Endothelial cell of umbilical vein (primary cell): ENCODE measurements at regions not wholly inside any gene's neighbourhood (a gene's known extent, or its start where the extent isn't known, plus 50 kb on each side); places are given as distances from the start of the nearest gene placed in this dataset.

Source experiments
- BruUV-seq: library from RNA; stranded (reverse); fragments of 400-500 nt; replicated peaks from 2 replicates; lab custom pipeline; 2021; lab: Mats Ljungman, UMichigan
- CTCF ChIA-PET: fragments of 300-600, 350-600 bp; sonication (Branson Sonifier 250); formaldehyde crosslinking; loops from one replicate; lab custom pipeline; 2021; ENCODE audit warnings: antibody characterized with exemption, inconsistent platforms; lab: Charles Lee
- POLR2A ChIA-PET: fragments of 300-600, 350-600 bp; sonication (Branson Sonifier 250); formaldehyde crosslinking; loops from one replicate; lab custom pipeline; 2021; ENCODE audit warnings: antibody characterized with exemption, inconsistent platforms; lab: Charles Lee
- DNase-seq: peaks from one replicate; pipeline ENCODE4 v3.0.0-alpha.2; 2011; ENCODE audit warnings: low read depth, low spot score
- FAIRE-seq: peaks from 2 replicates; lab custom pipeline; 2011; peaks lifted over from hg19 to GRCh38; lab: Jason Lieb, UNC
- H2AFZ ChIP-seq: 2 replicates; pipeline ENCODE4 v1.6.0; 2012; ENCODE audit warnings: low read depth, low read length, control low read depth, inconsistent platforms
- H3K27ac ChIP-seq: 2 replicates; pipeline ENCODE4 v1.5.1; 2011; ENCODE audit warnings: low read depth, mild to moderate bottlenecking, control low read depth, low read length, moderate library complexity; ENCODE audit not compliant: insufficient read depth
- H3K27me3 ChIP-seq, 2 experiments: 2 replicates each; pipeline versions ENCODE4 v1.6.0 to v1.6.1; 2011; ENCODE audit warnings: low read length in 2 of 2, mixed read lengths in 1 of 2; ENCODE audit not compliant: control insufficient read depth in 2 of 2, insufficient read depth in 2 of 2
- H3K36me3 ChIP-seq, 2 experiments: 2 replicates in 1 of 2; 3 replicates in 1 of 2; pipeline ENCODE4 v1.5.1; 2011; ENCODE audit warnings: low read length in 2 of 2, mild to moderate bottlenecking in 1 of 2, moderate library complexity in 1 of 2; ENCODE audit not compliant: control insufficient read depth in 2 of 2, insufficient read depth in 2 of 2; ENCODE audit errors: extremely low read depth in 1 of 2
- H3K4me1 ChIP-seq: 3 replicates; pipeline ENCODE4 v1.5.1; 2011; ENCODE audit warnings: mild to moderate bottlenecking, low read length; ENCODE audit not compliant: control insufficient read depth, insufficient read depth; ENCODE audit errors: extremely low read depth
- H3K4me2 ChIP-seq: 2 replicates; pipeline ENCODE4 v1.6.1; 2011; ENCODE audit warnings: low read length, control low read depth, mixed read lengths; ENCODE audit not compliant: insufficient read depth
- H3K4me3 ChIP-seq, 3 experiments: fragments of 200-600 bp in 1 of 3; sonication (generic), shearing (Covaris generic) in 1 of 3; replicated peaks in 1 of 3; 2 replicates each; pipeline ENCODE4 v1.5.1; 2011 to 2016; ENCODE audit warnings: control low read depth in 3 of 3, low read length in 3 of 3, mild to moderate bottlenecking in 2 of 3, inconsistent platforms in 1 of 3, low read depth in 1 of 3, moderate library complexity in 1 of 3; ENCODE audit not compliant: insufficient read depth in 1 of 3
- H3K79me2 ChIP-seq: 2 replicates; pipeline ENCODE4 v1.6.0; 2012; ENCODE audit warnings: low read length, inconsistent platforms; ENCODE audit not compliant: control insufficient read depth, insufficient read depth
- H3K9ac ChIP-seq: replicated peaks from 2 replicates; pipeline ENCODE3; 2011; ENCODE audit warnings: low read length, control low read depth; ENCODE audit not compliant: insufficient read depth; ENCODE audit errors: extremely low read depth
- H3K9me1 ChIP-seq: replicated peaks from 3 replicates; pipeline ENCODE4 v1.6.0; 2011; ENCODE audit warnings: mild to moderate bottlenecking, low read length; ENCODE audit not compliant: control insufficient read depth, insufficient read depth; ENCODE audit errors: extremely low read depth
- H3K9me3 ChIP-seq: replicated peaks from 2 replicates; pipeline ENCODE4 v1.5.1; 2012; ENCODE audit warnings: low read length, inconsistent platforms; ENCODE audit not compliant: control insufficient read depth, insufficient read depth
- H4K20me1 ChIP-seq: replicated peaks from 2 replicates; pipeline ENCODE3; 2011; ENCODE audit warnings: mild to moderate bottlenecking, low read length; ENCODE audit not compliant: control insufficient read depth, insufficient read depth; ENCODE audit errors: extremely low read depth
- CTCF ChIP-seq, 2 donors: IDR thresholded peaks; 1 replicate in 1 of 2; 2 replicates in 1 of 2; pipeline ENCODE4 v1.5.1; 2011; ENCODE audit warnings: low read length in 2 of 2, mild to moderate bottlenecking in 2 of 2, moderate library complexity in 2 of 2, control low read depth in 1 of 2, inconsistent platforms in 1 of 2, low read depth in 1 of 2; ENCODE audit not compliant: insufficient read depth in 1 of 2; ENCODE audit errors: extremely low read depth in 1 of 2
- EZH2 ChIP-seq: IDR thresholded peaks from 2 replicates; pipeline ENCODE4 v1.6.1; 2012; ENCODE audit warnings: borderline replicate concordance, low read depth, mild to moderate bottlenecking, moderate library complexity, low read length, inconsistent platforms; ENCODE audit not compliant: severe bottlenecking
- FOS ChIP-seq: IDR thresholded peaks from 2 replicates; pipeline ENCODE4 v1.6.1; 2011; ENCODE audit warnings: mild to moderate bottlenecking, low read length, moderate library complexity, borderline replicate concordance; ENCODE audit not compliant: insufficient read depth
- GATA2 ChIP-seq: IDR thresholded peaks from 2 replicates; pipeline ENCODE4 v1.7.0; 2011; ENCODE audit warnings: low read depth, mild to moderate bottlenecking, moderate library complexity, mixed read lengths, low read length; ENCODE audit not compliant: insufficient read length, insufficient read depth
- JUN ChIP-seq: IDR thresholded peaks from 2 replicates; pipeline ENCODE4 v1.6.1; 2011; ENCODE audit warnings: borderline replicate concordance, low read depth; ENCODE audit not compliant: insufficient read length, insufficient read depth
- MYC ChIP-seq: IDR thresholded peaks from one replicate; pipeline ENCODE4 v1.6.1; 2011; ENCODE audit warnings: mild to moderate bottlenecking, low read depth, low read length
- POLR2AphosphoS5 ChIP-seq: IDR thresholded peaks from 2 replicates; pipeline ENCODE4 v1.6.1; 2012; ENCODE audit warnings: low read depth, mild to moderate bottlenecking, control low read depth, low read length, moderate library complexity; ENCODE audit not compliant: insufficient read depth
- dilution Hi-C: fragments of 300-500 bp; cut with MboI; formaldehyde crosslinking; loops from one replicate; pipeline ENCODE4 v1.15.0; 2019; ENCODE audit warnings: low sequenced_read_pairs; ENCODE audit not compliant: extremely low pct_ligation_motif_present
- intact Hi-C: fragments of 100-400 bp; cut with micrococcal nuclease; formaldehyde crosslinking; loops from one replicate; pipeline ENCODE4 v1.10.0; 2022
- TF ChIP-seq, protein P1 (sequence below): IDR thresholded peaks from 2 replicates; pipeline ENCODE4 v1.6.1; 2011; ENCODE audit not compliant: insufficient read depth, insufficient read length

GRCh38 chr7:84640637-84641036 is 446.0 kb upstream of the SEMA3A start:
- Histone ChIP-seq H3K4me3 (no peak overlapping the region), H3K4me1 (peaks cover 25% of the 10 kb centered on the region), H3K79me2 (no peaks in the 10 kb centered on the region), H3K9me3 (no peaks in the 10 kb centered on the region), H3K27ac (no peak overlapping the region), H2AFZ (no peak overlapping the region), H3K9me1 (no peaks in the 10 kb centered on the region), H3K4me2 (no peak overlapping the region), H3K36me3 (no peaks in the 10 kb centered on the region), H3K9ac (no peak overlapping the region), H3K27me3 (no peaks in the 10 kb centered on the region), H4K20me1 (no peaks in the 10 kb centered on the region)
- no TSS peak for BruUV-seq
- DNase-seq: no peak
- ChIA-PET CTCF (interaction anchor here (1.5 kb wide), 1 partner anchor 14 kb away, joined by 3 read pairs; no protein-coding TSS in a partner anchor), POLR2A (no interaction called here)
- TF ChIP-seq, protein P1, sequence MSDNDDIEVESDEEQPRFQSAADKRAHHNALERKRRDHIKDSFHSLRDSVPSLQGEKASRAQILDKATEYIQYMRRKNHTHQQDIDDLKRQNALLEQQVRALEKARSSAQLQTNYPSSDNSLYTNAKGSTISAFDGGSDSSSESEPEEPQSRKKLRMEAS: no peak
- TF ChIP-seq CTCF (IDR thresholded peaks at IDR 0.05; ENCODE audit: extremely low read depth in 1 of 2, insufficient read depth in 1 of 2, low read depth in 1 of 2, low read length in 2 of 2) (no peak), GATA2 (no peak), JUN (no peak), POLR2AphosphoS5 (no peak), EZH2 (no peak), FOS (no peak), MYC (no peak)
- FAIRE-seq: no peak
- intact Hi-C loops (no loop called here), dilution Hi-C loops (no loop called here)
